Thoracic aorta (tissue), 2 donors: ENCODE measurements at regions not wholly inside any gene's neighbourhood (a gene's known extent, or its start where the extent isn't known, plus 50 kb on each side); places are given as distances from the start of the nearest gene placed in this dataset.

Source experiments
- ATAC-seq: fragments of 150-250 bp; one replicate; pipeline ENCODE4 v1.8.0; 2017; ENCODE audit warnings: low read depth; ENCODE audit not compliant: insufficient number of reproducible peaks, low FRiP score
- DNase-seq: peaks from one replicate; pipeline ENCODE4 v3.0.0-alpha.2; 2020; ENCODE audit warnings: low spot score
- H3K27ac ChIP-seq, 2 donors: fragments of 200-600 bp; sonication (generic); 1 replicate in 1 of 2; 2 replicates in 1 of 2; pipeline ENCODE4 v1.5.1; 2016; ENCODE audit warnings: mild to moderate bottlenecking in 2 of 2, moderate library complexity in 2 of 2
- H3K27me3 ChIP-seq: fragments of 200-600 bp; sonication (generic); replicated peaks from 2 replicates; pipeline ENCODE4 v1.6.0; 2016; ENCODE audit warnings: mild to moderate bottlenecking; ENCODE audit not compliant: insufficient read depth
- H3K36me3 ChIP-seq: fragments of 200-600 bp; sonication (generic); one replicate; pipeline ENCODE4 v1.5.1; 2016
- H3K4me1 ChIP-seq, 2 donors: fragments of 200-600 bp; sonication (generic); 1 replicate in 1 of 2; 2 replicates in 1 of 2; pipeline versions ENCODE4 v1.5.1 to v1.6.0; 2016; ENCODE audit warnings: low read depth in 2 of 2, mild to moderate bottlenecking in 1 of 2; ENCODE audit not compliant: control insufficient read depth in 1 of 2
- H3K4me3 ChIP-seq: fragments of 200-600 bp; sonication (generic); 2 replicates; pipeline ENCODE4 v1.5.1; 2016; ENCODE audit warnings: mild to moderate bottlenecking
- H3K9me3 ChIP-seq: fragments of 200-600 bp; sonication (generic); 2 replicates; pipeline ENCODE4 v1.5.1; 2016
- CTCF ChIP-seq: fragments of 200-600 bp; sonication (generic); IDR thresholded peaks from one replicate; pipeline ENCODE4 v1.5.1; 2019; ENCODE audit warnings: antibody characterized with exemption

GRCh38 chr5:33275921-33276627, 164.7 kb upstream of the TARS1 start:
- H3K27ac ChIP-seq = no peak overlapping the region
- TF ChIP-seq CTCF = no peak
- no peaks in the 10 kb centered on the region for H3K36me3 ChIP-seq
- DNase-seq (no peak), ATAC-seq (no peak)
- H3K4me3 ChIP-seq = no peak overlapping the region
- peaks cover 13 to 14% of the 10 kb centered on the region in 2 donors for H3K4me1 ChIP-seq
- H3K27me3 ChIP-seq = no peaks in the 10 kb centered on the region
- H3K9me3 ChIP-seq = no peaks in the 10 kb centered on the region

- ATAC-seq (no peak), DNase-seq (no peak)
- Histone ChIP-seq H3K27me3 (no peaks in the 10 kb centered on the region), H3K36me3 (no peaks in the 10 kb centered on the region), H3K9me3 (no peaks in the 10 kb centered on the region), H3K4me1 (peaks cover 12 to 16% of the 10 kb centered on the region in 2 donors), H3K4me3 (no peak overlapping the region), H3K27ac (no peak overlapping the region)
- no peak for TF ChIP-seq CTCF
These were observed 164.2 kb upstream of the TARS1 start for GRCh38 chr5:33276628-33276950.

- peaks cover 11 to 20% of the 10 kb centered on the region in 2 donors for H3K4me1 ChIP-seq
- no peak for TF ChIP-seq CTCF
These were observed 163.6 kb upstream of the TARS1 start for GRCh38 chr5:33277061-33277650.

GRCh38 chr5:33281431-33281843, 159.3 kb upstream of the TARS1 start:
- Histone ChIP-seq H3K36me3 (no peaks in the 10 kb centered on the region), H3K27ac (no peak overlapping the region), H3K27me3 (no peaks in the 10 kb centered on the region), H3K9me3 (no peaks in the 10 kb centered on the region), H3K4me3 (no peak overlapping the region), H3K4me1 (peaks cover 6 to 25% of the 10 kb centered on the region in 2 donors)
- TF ChIP-seq CTCF = no peak
- ATAC-seq = no peak
- no peak for DNase-seq

More at GRCh38 chr5:33277061-33277650, 163.6 kb upstream of the TARS1 start:
- ATAC-seq (no peak), DNase-seq (no peak)
- no peaks in the 10 kb centered on the region for H3K36me3 ChIP-seq
- H3K27ac ChIP-seq = no peak overlapping the region
- H3K9me3 ChIP-seq = no peaks in the 10 kb centered on the region
- H3K4me3 ChIP-seq = no peak overlapping the region
- H3K27me3 ChIP-seq = no peaks in the 10 kb centered on the region

DNA sequence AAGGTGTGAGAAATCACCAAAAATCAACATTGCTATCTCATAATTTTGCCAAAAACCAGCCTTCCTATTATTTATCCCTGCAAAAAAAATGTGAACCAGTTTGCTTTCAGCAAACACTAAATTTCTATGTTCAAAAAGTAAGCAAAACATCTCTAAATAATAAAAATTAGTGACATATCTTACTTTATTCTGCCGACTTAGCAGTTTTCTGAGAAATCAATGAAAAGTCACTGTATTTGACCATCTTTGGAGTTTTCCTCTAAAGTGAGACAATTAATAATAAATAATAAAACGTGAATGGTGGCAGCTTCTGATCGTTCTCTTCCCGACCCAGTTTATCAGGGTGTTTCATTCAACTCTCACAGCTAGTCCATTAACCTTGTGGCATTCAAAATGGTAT, 158.6 kb upstream of the TARS1 start:
- no peak for DNase-seq
- no peak for TF ChIP-seq CTCF
- Histone ChIP-seq H3K9me3 (no peaks in the 10 kb centered on the region), H3K27ac (no peak overlapping the region), H3K27me3 (no peaks in the 10 kb centered on the region), H3K36me3 (no peaks in the 10 kb centered on the region), H3K4me3 (no peak overlapping the region), H3K4me1 (peaks cover 6 to 25% of the 10 kb centered on the region in 2 donors)
- ATAC-seq = no peak
